Adipocyte (in vitro differentiated cells): ENCODE measurements at regions not wholly inside any gene's neighbourhood (a gene's known extent, or its start where the extent isn't known, plus 50 kb on each side); places are given as distances from the start of the nearest gene placed in this dataset.

Source experiments
- DNase-seq: peaks from one replicate; pipeline ENCODE4 v3.0.0-alpha.2; 2015; ENCODE audit warnings: low read depth
- H3K27me3 ChIP-seq: replicated peaks from 2 replicates; pipeline ENCODE4 v1.7.0; 2013; ENCODE audit warnings: mild to moderate bottlenecking, low read length, moderate library complexity; ENCODE audit not compliant: control insufficient read depth, insufficient read depth
- H3K36me3 ChIP-seq: 2 replicates; pipeline ENCODE4 v1.7.0; 2013; ENCODE audit warnings: low read length, mild to moderate bottlenecking, moderate library complexity; ENCODE audit not compliant: control insufficient read depth, insufficient read depth, severe bottlenecking
- H3K4me1 ChIP-seq: 2 replicates; pipeline ENCODE4 v1.7.0; 2013; ENCODE audit warnings: mild to moderate bottlenecking, low read length, moderate library complexity; ENCODE audit not compliant: control insufficient read depth, insufficient read depth
- H3K4me3 ChIP-seq: 2 replicates; pipeline ENCODE4 v1.7.0; 2013; ENCODE audit warnings: mild to moderate bottlenecking, low read length, moderate library complexity
- H3K9ac ChIP-seq: 2 replicates; pipeline ENCODE4 v1.7.0; 2013; ENCODE audit warnings: mild to moderate bottlenecking, low read length, moderate library complexity
- H3K9me3 ChIP-seq: 2 replicates; pipeline ENCODE4 v1.7.0; 2013; ENCODE audit warnings: mild to moderate bottlenecking, low read length, moderate library complexity; ENCODE audit not compliant: control insufficient read depth

DNA sequence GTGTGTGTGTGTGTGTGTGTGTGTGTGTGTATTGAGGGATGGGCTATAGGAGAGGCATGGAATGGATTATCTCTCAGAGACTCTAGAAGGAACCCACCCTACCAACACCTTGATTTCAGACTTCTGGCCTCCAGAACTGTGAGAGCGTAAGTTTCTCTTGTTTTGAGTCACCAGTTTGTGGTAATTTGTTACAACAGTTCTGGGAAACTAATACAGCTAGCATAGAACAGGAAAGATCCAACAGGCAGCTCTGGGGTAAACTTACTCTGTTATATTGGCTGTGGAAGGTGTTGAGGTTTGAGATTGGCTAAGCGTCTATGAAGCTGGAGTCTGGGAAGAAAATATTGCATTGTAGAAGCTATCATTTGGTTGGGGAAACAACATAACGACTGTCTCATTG lies 334.3 kb downstream of the AACS start:
- no peaks in the 10 kb centered on the region for H3K4me1 ChIP-seq
- peaks cover 38% of the 10 kb centered on the region for H3K9me3 ChIP-seq
- no peak overlapping the region for H3K9ac ChIP-seq
- DNase-seq = no peak
- H3K27me3 ChIP-seq = no peaks in the 10 kb centered on the region
- H3K4me3 ChIP-seq = no peak overlapping the region
- no peaks in the 10 kb centered on the region for H3K36me3 ChIP-seq

DNA sequence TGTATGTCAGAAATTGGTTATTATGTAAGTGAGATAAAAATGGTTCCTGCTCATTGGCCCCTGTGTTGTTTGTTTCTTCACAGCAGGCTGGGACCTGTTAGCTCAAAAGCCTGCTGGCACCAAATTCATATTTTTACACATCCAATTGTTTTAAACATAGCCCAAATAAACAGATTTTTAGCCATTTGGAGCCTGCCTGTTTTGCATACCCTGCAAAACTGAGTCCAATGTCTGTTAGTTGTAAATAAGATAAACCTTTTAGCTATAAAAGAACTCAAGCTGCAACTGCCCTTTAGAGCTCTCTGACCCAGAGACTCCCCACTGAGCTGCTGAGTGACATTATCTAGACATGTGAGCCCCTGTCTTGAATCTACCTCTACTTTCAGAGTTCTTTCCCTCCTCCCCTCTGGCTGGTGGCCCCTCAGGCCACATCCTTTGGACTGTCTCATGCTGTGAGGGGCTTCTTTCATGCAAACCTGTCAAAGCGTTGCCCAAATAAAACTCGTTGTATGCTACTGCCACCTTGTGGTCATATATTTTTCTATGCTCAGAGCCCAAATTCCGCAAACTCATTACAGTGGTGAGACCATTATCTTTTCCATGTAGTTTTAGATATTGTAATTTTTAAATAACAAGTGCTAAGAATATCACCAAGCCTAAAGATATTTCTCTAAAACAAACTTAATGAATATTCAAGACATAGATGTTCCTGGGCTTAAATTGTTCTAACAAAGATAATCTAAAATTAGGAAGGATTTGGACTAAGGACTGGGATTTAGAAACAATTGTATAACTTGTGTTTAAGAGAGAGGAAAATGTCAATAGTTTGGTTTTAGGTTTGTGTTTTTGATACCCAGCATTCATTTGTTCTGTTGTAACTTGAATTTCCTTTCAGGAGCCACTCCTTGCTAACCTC lies 337.9 kb downstream of the AACS start:
- Histone ChIP-seq H3K4me3 (no peak overlapping the region), H3K9me3 (peaks cover 35% of the 10 kb centered on the region), H3K27me3 (no peaks in the 10 kb centered on the region), H3K36me3 (no peaks in the 10 kb centered on the region), H3K9ac (no peak overlapping the region), H3K4me1 (no peaks in the 10 kb centered on the region)
- peak; percentile 54 for DNase-seq

DNA sequence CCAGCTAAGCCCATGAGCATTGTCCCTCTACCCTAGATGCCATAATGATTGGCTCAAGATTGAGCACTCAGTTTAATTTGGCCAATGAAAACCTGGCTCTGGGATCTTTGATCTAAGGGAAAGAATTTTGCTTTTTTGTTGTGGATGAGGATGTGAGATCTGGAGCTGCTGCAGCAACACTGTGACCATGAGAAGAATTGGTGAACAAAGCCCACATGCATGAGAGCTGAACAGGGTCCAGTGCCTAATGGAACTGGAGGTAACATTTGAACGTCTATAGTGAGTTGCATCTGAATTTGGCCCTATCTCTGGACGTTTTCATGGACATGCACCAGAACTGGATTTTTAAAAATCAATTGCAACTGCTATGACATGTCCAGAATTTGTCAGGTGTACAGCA lies 338.6 kb downstream of the AACS start:
- no peak for DNase-seq
- Histone ChIP-seq H3K9me3 (peaks cover 29% of the 10 kb centered on the region), H3K27me3 (no peaks in the 10 kb centered on the region), H3K9ac (no peak overlapping the region), H3K36me3 (no peaks in the 10 kb centered on the region), H3K4me3 (no peak overlapping the region), H3K4me1 (no peaks in the 10 kb centered on the region)

DNA sequence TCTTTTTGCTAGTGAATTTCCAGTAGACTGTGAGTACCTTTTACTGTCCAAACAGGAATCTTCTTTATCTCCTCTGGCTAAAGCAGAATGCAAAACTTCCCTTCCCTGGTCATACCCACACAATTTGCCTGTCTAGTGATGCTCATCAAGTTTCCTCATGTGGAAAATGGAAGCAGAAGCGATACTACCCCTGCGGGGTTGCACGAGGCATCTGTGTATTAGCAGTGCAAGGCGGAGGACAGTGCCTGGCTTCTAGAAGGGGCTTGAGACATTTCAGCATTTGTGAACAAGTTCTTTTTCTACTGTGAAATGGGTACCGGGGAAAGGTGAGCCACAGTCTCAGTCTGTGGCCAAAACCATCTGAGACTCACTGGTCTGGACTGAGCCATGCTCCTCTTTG lies 340.9 kb downstream of the AACS start:
- Histone ChIP-seq H3K9ac (no peak overlapping the region), H3K4me1 (no peaks in the 10 kb centered on the region), H3K27me3 (no peaks in the 10 kb centered on the region), H3K9me3 (peaks cover 19% of the 10 kb centered on the region), H3K4me3 (no peak overlapping the region), H3K36me3 (no peaks in the 10 kb centered on the region)
- DNase-seq = no peak

DNA sequence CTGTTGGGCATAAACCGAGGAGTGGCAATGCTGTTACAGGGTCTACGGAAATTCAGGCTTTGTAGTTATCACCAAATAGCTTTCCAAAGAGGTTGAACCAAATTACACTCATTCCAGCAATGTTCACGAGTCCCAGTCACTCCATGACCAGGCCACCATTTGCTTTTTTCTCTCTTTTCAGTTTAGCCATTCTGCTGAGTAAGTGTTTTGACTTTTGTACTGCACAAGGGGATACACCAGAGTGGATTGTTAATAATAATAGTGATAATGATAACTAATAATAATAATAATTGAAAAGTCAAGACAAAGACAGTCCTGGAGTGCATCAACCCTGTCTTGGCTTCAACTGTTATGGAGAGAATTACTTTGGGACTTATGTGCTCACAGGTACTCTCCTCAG lies 343.5 kb downstream of the AACS start:
- no peaks in the 10 kb centered on the region for H3K27me3 ChIP-seq
- DNase-seq = no peak
- H3K9me3 ChIP-seq = peaks cover under 1% of the 10 kb centered on the region
- H3K4me1 ChIP-seq = no peaks in the 10 kb centered on the region
- no peak overlapping the region for H3K9ac ChIP-seq
- H3K36me3 ChIP-seq = no peaks in the 10 kb centered on the region
- no peak overlapping the region for H3K4me3 ChIP-seq

DNA sequence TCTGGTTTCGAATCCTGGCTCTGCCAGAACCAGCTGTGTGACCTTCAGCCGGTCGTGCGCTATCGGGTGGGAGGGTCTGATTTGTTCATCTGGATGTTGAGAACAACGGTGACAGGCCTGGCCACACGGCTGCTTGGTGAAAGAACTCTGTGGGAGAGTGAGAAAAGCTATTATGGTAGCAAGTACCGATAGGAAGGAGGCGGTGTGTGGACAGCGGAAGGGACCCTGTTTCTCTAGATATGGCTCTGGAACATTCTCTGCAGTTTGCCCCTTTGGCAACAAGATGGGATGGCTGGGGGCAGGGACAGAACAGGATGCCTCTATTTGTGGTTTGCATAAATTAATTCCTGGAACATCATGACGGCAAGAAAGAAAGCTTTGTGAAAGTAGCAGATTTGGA lies 347.3 kb downstream of the AACS start:
- no peak overlapping the region for H3K9ac ChIP-seq
- peaks cover 2% of the 10 kb centered on the region for H3K9me3 ChIP-seq
- no peak for DNase-seq
- no peaks in the 10 kb centered on the region for H3K27me3 ChIP-seq
- H3K4me3 ChIP-seq = no peak overlapping the region
- H3K36me3 ChIP-seq = no peaks in the 10 kb centered on the region
- no peaks in the 10 kb centered on the region for H3K4me1 ChIP-seq

DNA sequence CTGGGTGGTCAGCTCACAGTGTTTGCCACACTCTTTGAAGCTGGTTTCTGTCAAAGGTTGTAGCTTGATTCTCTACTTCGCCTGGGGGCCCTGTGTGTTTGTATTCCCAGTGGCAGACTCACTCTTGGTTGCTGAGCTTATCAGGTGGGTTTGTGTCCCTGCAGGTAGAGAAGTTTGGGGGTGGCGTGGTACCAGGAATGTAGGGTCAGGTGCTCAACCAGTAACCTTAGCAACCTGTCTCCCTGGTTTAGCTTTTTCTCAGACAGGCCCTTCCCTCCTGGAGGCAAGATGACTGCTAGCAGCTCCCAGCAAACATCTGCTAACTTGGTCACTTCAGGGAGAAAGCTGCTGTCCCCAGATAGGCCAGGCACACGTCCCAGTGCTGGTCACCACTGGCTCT lies 352.2 kb downstream of the AACS start:
- Histone ChIP-seq H3K27me3 (no peaks in the 10 kb centered on the region), H3K36me3 (no peaks in the 10 kb centered on the region), H3K9ac (no peak overlapping the region), H3K4me1 (no peaks in the 10 kb centered on the region), H3K4me3 (no peak overlapping the region), H3K9me3 (peaks cover 6% of the 10 kb centered on the region)
- DNase-seq = no peak

DNA sequence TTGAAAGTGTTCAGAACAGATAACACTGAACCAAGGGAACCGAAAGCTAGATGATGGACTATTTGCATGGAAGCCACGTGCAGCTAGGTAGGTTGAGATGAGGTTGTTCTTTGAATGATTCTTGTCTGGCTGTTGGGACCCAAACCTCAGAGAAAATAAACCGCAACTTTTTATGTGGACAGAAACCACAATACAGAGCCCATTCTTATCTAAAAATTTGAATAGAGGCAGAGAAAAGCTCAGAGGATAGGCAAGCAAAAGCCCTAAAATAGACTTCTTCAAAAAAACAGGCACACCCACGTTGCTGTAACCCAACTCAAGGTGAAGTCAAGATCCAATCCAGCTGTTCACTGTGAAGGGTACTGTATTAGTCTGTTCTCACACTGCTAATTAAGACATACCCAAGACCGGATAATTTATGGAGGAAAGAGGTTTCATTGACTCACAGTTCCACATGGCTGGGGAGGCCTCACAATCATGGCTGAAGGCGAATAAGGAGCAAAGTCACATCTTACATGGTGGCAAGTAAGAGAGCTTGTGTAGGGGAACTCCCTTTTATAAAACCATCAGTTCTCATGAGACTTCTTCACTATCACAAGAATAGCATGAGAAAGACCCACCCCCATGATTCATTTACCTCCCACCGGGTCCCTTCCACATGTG lies 353.8 kb downstream of the AACS start:
- no peak for DNase-seq
- Histone ChIP-seq H3K36me3 (no peaks in the 10 kb centered on the region), H3K4me1 (no peaks in the 10 kb centered on the region), H3K27me3 (no peaks in the 10 kb centered on the region), H3K9ac (no peak overlapping the region), H3K9me3 (peaks cover 4% of the 10 kb centered on the region), H3K4me3 (no peak overlapping the region)

DNA sequence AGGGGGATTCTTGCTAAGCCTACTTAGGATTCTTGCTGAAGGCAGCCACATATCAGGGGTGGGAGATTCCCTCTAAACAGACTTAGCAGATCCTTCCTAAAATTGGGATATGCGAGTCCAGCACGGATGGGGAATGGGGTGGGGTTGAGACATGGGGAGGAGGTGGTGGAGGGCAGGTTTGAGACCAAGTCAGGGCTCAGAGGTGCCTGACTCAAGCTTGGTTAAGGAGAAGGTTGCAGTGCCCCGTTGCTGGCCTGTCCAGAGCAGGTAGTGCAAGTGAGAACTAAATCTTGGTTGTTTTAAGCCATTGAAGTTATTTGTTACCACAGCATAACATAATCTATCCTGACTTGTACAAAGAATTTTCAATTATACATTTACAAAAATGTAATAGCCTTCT lies 359.7 kb downstream of the AACS start:
- Histone ChIP-seq H3K4me1 (no peaks in the 10 kb centered on the region), H3K4me3 (no peak overlapping the region), H3K9me3 (no peaks in the 10 kb centered on the region), H3K9ac (no peak overlapping the region), H3K27me3 (no peaks in the 10 kb centered on the region), H3K36me3 (no peaks in the 10 kb centered on the region)
- DNase-seq = no peak

DNA sequence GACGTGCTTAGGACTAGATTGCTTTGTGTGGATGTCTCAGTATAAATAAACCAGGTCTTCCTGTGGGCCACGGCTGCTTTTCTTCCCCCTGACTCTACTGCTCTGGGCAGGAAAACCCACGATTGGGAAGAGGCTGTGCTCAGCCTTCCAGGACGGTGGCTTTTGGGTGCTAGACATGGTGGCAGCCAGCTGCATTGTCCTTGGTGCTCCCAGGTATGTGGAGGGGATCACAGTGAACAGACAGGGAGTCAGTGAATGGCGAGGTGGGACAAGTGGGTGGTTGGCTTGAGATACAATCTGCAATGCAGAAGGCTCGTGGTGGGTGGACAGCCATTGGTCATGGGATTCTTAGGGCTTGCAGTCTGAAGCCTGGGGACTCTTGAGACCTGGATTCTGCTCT lies 366.3 kb downstream of the AACS start:
- no peak for DNase-seq
- Histone ChIP-seq H3K4me1 (no peaks in the 10 kb centered on the region), H3K27me3 (no peaks in the 10 kb centered on the region), H3K4me3 (no peak overlapping the region), H3K9me3 (no peaks in the 10 kb centered on the region), H3K9ac (no peak overlapping the region), H3K36me3 (no peaks in the 10 kb centered on the region)

DNA sequence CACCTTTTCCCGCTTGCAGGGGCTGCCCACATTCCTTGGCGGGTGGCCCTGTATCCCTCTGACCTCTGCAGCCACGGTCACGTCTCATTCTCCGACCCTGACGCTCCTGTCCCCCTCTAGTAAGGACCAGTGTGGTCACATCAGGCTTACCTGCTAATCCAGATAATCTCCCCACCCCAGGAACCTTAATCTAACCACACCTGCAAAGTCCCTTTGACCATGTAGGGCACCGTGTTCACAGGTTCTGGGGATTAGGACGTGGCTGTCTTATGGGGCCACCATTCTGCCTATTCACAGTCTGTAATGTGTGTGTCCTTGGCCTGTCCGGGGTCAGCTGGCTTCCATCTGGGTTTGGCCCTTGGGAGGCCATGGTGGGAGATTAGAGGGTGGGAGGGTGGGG lies 368.9 kb downstream of the AACS start:
- H3K4me3 ChIP-seq = no peak overlapping the region
- H3K9me3 ChIP-seq = no peaks in the 10 kb centered on the region
- no peaks in the 10 kb centered on the region for H3K27me3 ChIP-seq
- H3K9ac ChIP-seq = no peak overlapping the region
- H3K36me3 ChIP-seq = no peaks in the 10 kb centered on the region
- no peak for DNase-seq
- H3K4me1 ChIP-seq = no peaks in the 10 kb centered on the region
